H1 (cell line): ENCODE measurements at regions not wholly inside any gene's neighbourhood (a gene's known extent, or its start where the extent isn't known, plus 50 kb on each side); places are given as distances from the start of the nearest gene placed in this dataset.

ENCODE experiments used
- CTCF ChIA-PET: fragments of 300-600 bp; sonication (Branson Sonifier 250); formaldehyde crosslinking; loops from one replicate; lab custom pipeline; 2021; ENCODE audit not compliant: partially characterized antibody; lab: Charles Lee
- POLR2A ChIA-PET: fragments of 300-600 bp; sonication (Branson Sonifier 250); formaldehyde crosslinking; loops from one replicate; lab custom pipeline; 2021; ENCODE audit warnings: inconsistent platforms; ENCODE audit not compliant: partially characterized antibody; lab: Charles Lee
- DNase-seq, 2 experiments: peaks; one replicate each; pipeline versions ENCODE4 v3.0.0 to v3.0.0-alpha.2; 2010 to 2022; ENCODE audit warnings: low spot score in 2 of 2, low read depth in 1 of 2, mixed read lengths in 1 of 2
- FAIRE-seq: peaks from 2 replicates; lab custom pipeline; 2011; peaks lifted over from hg19 to GRCh38; lab: Jason Lieb, UNC
- H2AFZ ChIP-seq: 2 replicates; pipeline ENCODE4 v1.8.1; 2012; ENCODE audit warnings: low read length, inconsistent platforms
- H2AK5ac ChIP-seq: 2 replicates; pipeline ENCODE4 v1.6.1; 2013; ENCODE audit warnings: low read depth, low read length
- H2BK120ac ChIP-seq: replicated peaks from 2 replicates; pipeline ENCODE3; 2013; ENCODE audit warnings: low read depth, low read length, inconsistent platforms
- H2BK12ac ChIP-seq: 2 replicates; pipeline ENCODE4 v1.6.1; 2013; ENCODE audit warnings: low read depth, low read length
- H2BK15ac ChIP-seq: 2 replicates; pipeline ENCODE4 v1.6.1; 2013; ENCODE audit warnings: low read length
- H2BK20ac ChIP-seq: 2 replicates; pipeline ENCODE4 v1.6.1; 2013; ENCODE audit warnings: low read length
- H2BK5ac ChIP-seq: 2 replicates; pipeline ENCODE4 v1.6.1; 2013; ENCODE audit warnings: low read depth, low read length
- H3K14ac ChIP-seq: 2 replicates; pipeline ENCODE4 v1.6.1; 2013; ENCODE audit warnings: inconsistent platforms; ENCODE audit not compliant: insufficient read length
- H3K18ac ChIP-seq: 2 replicates; pipeline ENCODE4 v1.6.1; 2013; ENCODE audit warnings: low read length; ENCODE audit errors: extremely low read depth
- H3K23ac ChIP-seq: 2 replicates; pipeline ENCODE4 v1.6.1; 2013; ENCODE audit warnings: inconsistent platforms; ENCODE audit not compliant: insufficient read length
- H3K23me2 ChIP-seq: 2 replicates; pipeline ENCODE4 v1.6.1; 2013; ENCODE audit warnings: low read depth, low read length
- H3K27ac ChIP-seq: 2 replicates; pipeline ENCODE4 v1.6.1; 2011; ENCODE audit warnings: low read depth, low read length, inconsistent platforms
- H3K27me3 ChIP-seq, 4 experiments: replicated peaks in 1 of 4; 1 replicate in 1 of 4; 2 replicates in 3 of 4; pipeline versions ENCODE4 v1.6.1 to v1.8.1; 2011 to 2013; ENCODE audit warnings: low read length in 3 of 4, mild to moderate bottlenecking in 3 of 4, inconsistent platforms in 2 of 4, mixed read lengths in 2 of 4, moderate library complexity in 1 of 4; ENCODE audit not compliant: control insufficient read depth in 3 of 4, insufficient read depth in 3 of 4; ENCODE audit errors: extremely low read depth in 1 of 4
- H3K36me3 ChIP-seq, 4 experiments: 2 replicates each; pipeline versions ENCODE4 v1.6.1 to v1.8.1; 2011 to 2013; ENCODE audit warnings: mild to moderate bottlenecking in 4 of 4, low read length in 3 of 4, moderate library complexity in 2 of 4, control low read depth in 1 of 4, inconsistent platforms in 1 of 4; ENCODE audit not compliant: insufficient read depth in 4 of 4, control insufficient read depth in 2 of 4
- H3K4ac ChIP-seq: replicated peaks from 2 replicates; pipeline ENCODE3; 2013; ENCODE audit warnings: low read length, low read depth, mixed read lengths, inconsistent platforms; ENCODE audit not compliant: insufficient read length
- H3K4me1 ChIP-seq, 4 experiments: replicated peaks in 1 of 4; 1 replicate in 1 of 4; 2 replicates in 3 of 4; pipeline versions ENCODE4 v1.6.1 to v1.8.1; 2011 to 2013; ENCODE audit warnings: low read length in 3 of 4, inconsistent platforms in 2 of 4, mixed read lengths in 1 of 4; ENCODE audit not compliant: insufficient read depth in 4 of 4, control insufficient read depth in 3 of 4
- H3K4me2 ChIP-seq, 2 experiments: 2 replicates each; pipeline versions ENCODE4 v1.6.1 to v1.8.1; 2011 to 2013; ENCODE audit warnings: low read depth in 2 of 2, low read length in 2 of 2, control low read depth in 1 of 2, inconsistent platforms in 1 of 2, mild to moderate bottlenecking in 1 of 2; ENCODE audit not compliant: insufficient read depth in 1 of 2
- H3K4me3 ChIP-seq, 4 experiments: fragments of 200-600, 300-600 bp in 1 of 4; sonication (generic), shearing (Covaris generic), sonication (Bioruptor Twin) in 1 of 4; 2 replicates each; pipeline versions ENCODE4 v1.5.1 to v1.8.1; 2011 to 2016; ENCODE audit warnings: low read length in 4 of 4, low read depth in 3 of 4, control low read depth in 2 of 4, inconsistent platforms in 2 of 4, mild to moderate bottlenecking in 2 of 4, mixed read lengths in 1 of 4, moderate library complexity in 1 of 4; ENCODE audit not compliant: insufficient read depth in 2 of 4; ENCODE audit errors: extremely low read depth in 1 of 4
- H3K56ac ChIP-seq: replicated peaks from 2 replicates; pipeline ENCODE3; 2013; ENCODE audit warnings: low read depth, mild to moderate bottlenecking, mixed read lengths, low read length, inconsistent platforms; ENCODE audit not compliant: insufficient read length
- H3K79me1 ChIP-seq: 2 replicates; pipeline ENCODE4 v1.6.1; 2013; ENCODE audit warnings: low read depth, low read length, control low read depth
- H3K79me2 ChIP-seq, 2 experiments: 2 replicates each; pipeline versions ENCODE4 v1.6.1 to v1.8.1; 2012 to 2013; ENCODE audit warnings: low read length in 2 of 2, mild to moderate bottlenecking in 2 of 2, inconsistent platforms in 1 of 2; ENCODE audit not compliant: insufficient read depth in 2 of 2, control insufficient read depth in 1 of 2
- H3K9ac ChIP-seq, 4 experiments: replicated peaks in 1 of 4; 1 replicate in 1 of 4; 2 replicates in 3 of 4; pipeline versions ENCODE4 v1.6.1 to v1.8.1; 2011 to 2013; ENCODE audit warnings: low read depth in 3 of 4, low read length in 3 of 4, control low read depth in 2 of 4, mild to moderate bottlenecking in 2 of 4, moderate library complexity in 2 of 4, inconsistent platforms in 1 of 4; ENCODE audit errors: extremely low read depth in 1 of 4
- H3K9me3 ChIP-seq, 2 experiments: 2 replicates each; pipeline versions ENCODE4 v1.6.1 to v1.8.1; 2012 to 2013; ENCODE audit warnings: mild to moderate bottlenecking in 2 of 2, moderate library complexity in 2 of 2, control low read depth in 1 of 2, inconsistent platforms in 1 of 2, low read depth in 1 of 2, low read length in 1 of 2, mixed read lengths in 1 of 2; ENCODE audit not compliant: insufficient read depth in 2 of 2
- H4K20me1 ChIP-seq, 2 experiments: replicated peaks in 1 of 2; 2 replicates each; pipeline versions ENCODE3 to v1.8.1; 2011 to 2013; ENCODE audit warnings: inconsistent platforms in 2 of 2, low read length in 2 of 2, mild to moderate bottlenecking in 1 of 2; ENCODE audit not compliant: insufficient read depth in 2 of 2, control insufficient read depth in 1 of 2
- H4K5ac ChIP-seq: 2 replicates; pipeline ENCODE4 v1.6.1; 2013; ENCODE audit warnings: low read length, low read depth, mixed read lengths, inconsistent platforms; ENCODE audit not compliant: insufficient read length
- H4K8ac ChIP-seq: 2 replicates; pipeline ENCODE4 v1.8.0; 2013; ENCODE audit warnings: mild to moderate bottlenecking, moderate library complexity, low read length, inconsistent platforms; ENCODE audit not compliant: insufficient read depth; ENCODE audit errors: extremely low read depth
- H4K91ac ChIP-seq: replicated peaks from 2 replicates; pipeline ENCODE3; 2013; ENCODE audit warnings: low read length, mixed read lengths, inconsistent platforms; ENCODE audit not compliant: insufficient read length
- USF2 ChIP-seq: IDR thresholded peaks from 2 replicates; pipeline ENCODE4 v1.6.1; 2011; ENCODE audit warnings: low read length, improper control_type of control experiment
- WGBS, 2 experiments: shearing (Covaris generic) in 1 of 2; methylation state at CpG; one replicate each; pipeline versions ENCODE4 v1.1.6 to v1.1.7; 2013 to 2015; ENCODE audit warnings: low lambda C conversion rate in 2 of 2, mixed read lengths in 2 of 2, inconsistent platforms in 1 of 2, low coverage in 1 of 2, missing lambda C conversion rate in 1 of 2; ENCODE audit not compliant: insufficient replicate concordance in 2 of 2, insufficient coverage in 1 of 2, insufficient read length in 1 of 2; ENCODE audit errors: extremely low coverage in 1 of 2, missing lambda C conversion rate in 1 of 2; 5-methylcytosine and 5-hydroxymethylcytosine counted together

GRCh38 chr7:96832092-96832662, 122.5 kb upstream of the SEM1 start:
- no peak overlapping the region for H2BK5ac ChIP-seq
- H3K18ac ChIP-seq: no peak overlapping the region
- no peaks in the 10 kb centered on the region for H3K79me2 ChIP-seq
- no peaks in the 10 kb centered on the region for H3K27me3 ChIP-seq
- POLR2A ChIA-PET: no interaction called here
- no peaks in the 10 kb centered on the region for H3K36me3 ChIP-seq
- H3K23me2 ChIP-seq: no peaks in the 10 kb centered on the region
- DNase-seq (no peak), FAIRE-seq (no peak)
- H3K4me2 ChIP-seq: no peak overlapping the region
- no peak overlapping the region for H4K5ac ChIP-seq
- no peak overlapping the region for H3K56ac ChIP-seq
- H2BK120ac ChIP-seq: no peak overlapping the region
- no peak overlapping the region for H3K23ac ChIP-seq
- no peak overlapping the region for H2BK15ac ChIP-seq
- no peak overlapping the region for H2AFZ ChIP-seq
- H4K91ac ChIP-seq: no peak overlapping the region
- H4K20me1 ChIP-seq: no peaks in the 10 kb centered on the region
- no peak overlapping the region for H2BK12ac ChIP-seq
- H3K79me1 ChIP-seq: no peaks in the 10 kb centered on the region
- no peak overlapping the region for H3K27ac ChIP-seq
- no peak overlapping the region for H3K4ac ChIP-seq
- no peak overlapping the region for H3K9ac ChIP-seq
- no peak overlapping the region for H2BK20ac ChIP-seq
- no peak overlapping the region for H2AK5ac ChIP-seq
- CTCF ChIA-PET: no interaction called here
- H3K9me3 ChIP-seq: no peaks in the 10 kb centered on the region
- no peak overlapping the region for H3K14ac ChIP-seq
- H3K4me1 ChIP-seq: no peaks in the 10 kb centered on the region
- no peak overlapping the region for H4K8ac ChIP-seq
- 82% methylated on average over 1 of the region's 1 CpG; no CpG with 5 or more reads in 1 of the 2 experiments for WGBS, 2 experiments
- no peak overlapping the region for H3K4me3 ChIP-seq
- TF ChIP-seq USF2: no peak
